ENCODE measurements at regions not wholly inside any gene's neighbourhood (a gene's known extent, or its start where the extent isn't known, plus 50 kb on each side); places are given as distances from the start of the nearest gene placed in this dataset.
A peak's percentile ranks its signal among the peaks of the same experiment; 100 is the strongest.

- H3K27ac ChIP-seq (ENCODE audit: low read depth, low read length), result no peak overlapping the region
- no peaks in the 10 kb centered on the region for H3K36me3 ChIP-seq (ENCODE audit: control insufficient read depth in 3 of 3, insufficient read depth in 3 of 3, low read length in 3 of 3)
- no peak overlapping the region for H3K4me3 ChIP-seq (ENCODE audit: low read length in 3 of 3)
- H3K9me3 ChIP-seq (ENCODE audit: control insufficient read depth in 3 of 3, low read length in 3 of 3), result no peaks in the 10 kb centered on the region
- peaks cover 9 to 25% (median 24%) of the 10 kb centered on the region in 3 donors for H3K4me1 ChIP-seq (ENCODE audit: control insufficient read depth in 3 of 3, insufficient read depth in 3 of 3, low read length in 3 of 3)
- H3K27me3 ChIP-seq (ENCODE audit: control insufficient read depth in 3 of 3, insufficient read depth in 3 of 3, low read length in 3 of 3), result peaks cover 0 to 4% (median 3%) of the 10 kb centered on the region in 3 donors
- H3K9ac ChIP-seq (ENCODE audit: low read depth in 1 of 3, low read length in 3 of 3), result no peak overlapping the region
Observed at GRCh38 chr5:172588380-172588779, 52.7 kb upstream of the NEURL1B start.

- Histone ChIP-seq H3K36me3 (ENCODE audit: control insufficient read depth in 3 of 3, insufficient read depth in 3 of 3, low read length in 3 of 3) (no peaks in the 10 kb centered on the region), H3K4me1 (ENCODE audit: control insufficient read depth in 3 of 3, insufficient read depth in 3 of 3, low read length in 3 of 3) (peaks cover 14 to 31% (median 30%) of the 10 kb centered on the region in 3 donors), H3K4me3 (ENCODE audit: low read length in 3 of 3) (no peak overlapping the region), H3K27me3 (ENCODE audit: control insufficient read depth in 3 of 3, insufficient read depth in 3 of 3, low read length in 3 of 3) (peaks cover 0 to 5% (median 5%) of the 10 kb centered on the region in 3 donors), H3K9ac (ENCODE audit: low read depth in 1 of 3, low read length in 3 of 3) (no peak overlapping the region), H3K9me3 (ENCODE audit: control insufficient read depth in 3 of 3, low read length in 3 of 3) (no peaks in the 10 kb centered on the region), H3K27ac (ENCODE audit: low read depth, low read length) (no peak overlapping the region)
Observed at GRCh38 chr5:172587061-172587405, 54.0 kb upstream of the NEURL1B start.

DNA sequence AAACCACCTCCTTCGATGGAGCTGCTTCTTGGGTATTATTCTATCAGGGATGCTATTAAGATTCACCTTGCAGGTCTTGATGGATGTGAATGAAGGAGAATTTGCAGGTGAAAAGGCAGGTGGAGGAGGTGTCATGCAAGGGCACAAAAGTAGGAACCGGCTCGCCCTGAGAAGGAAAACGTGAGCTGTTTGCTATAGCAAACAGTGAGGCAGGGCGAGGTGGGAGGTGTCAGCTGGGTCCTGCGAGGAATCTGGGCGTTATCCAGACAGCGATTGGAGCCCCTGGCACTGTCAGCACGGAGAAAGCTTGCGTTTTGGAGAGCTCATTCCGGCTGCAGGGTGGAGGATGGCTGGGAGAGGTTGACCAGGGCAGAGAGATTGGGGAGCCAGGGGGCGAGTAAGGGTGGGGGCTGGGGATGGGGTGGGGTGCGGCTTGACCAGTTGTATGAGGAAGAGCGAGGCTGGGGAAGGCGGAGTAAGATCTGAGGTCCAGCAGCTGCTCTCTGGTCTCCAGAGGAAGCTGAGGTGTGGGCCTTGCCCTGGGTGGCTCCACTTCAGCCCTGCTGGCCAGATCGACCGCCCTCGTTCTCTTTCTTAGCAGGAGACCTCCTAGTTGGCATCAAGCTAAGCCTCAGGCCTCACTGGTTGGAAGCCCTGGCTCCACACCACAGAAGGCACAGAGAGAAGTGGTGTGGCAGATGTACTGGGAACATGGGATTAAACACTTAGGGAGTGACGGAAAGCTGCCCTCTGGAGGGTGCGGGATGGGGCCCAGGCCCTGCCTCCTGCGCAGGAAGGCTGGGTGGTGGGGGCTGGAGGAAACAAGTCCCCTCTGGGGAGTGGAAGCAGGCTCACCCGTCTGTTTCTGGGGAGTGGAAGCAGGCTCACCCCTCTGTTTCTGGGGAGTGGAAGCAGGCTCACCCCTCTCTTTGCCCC, 54.7 kb upstream of the NEURL1B start:
- Histone ChIP-seq H3K4me3 (ENCODE audit: low read length in 3 of 3) (no peak overlapping the region), H3K27ac (ENCODE audit: low read depth, low read length) (no peak overlapping the region), H3K9ac (ENCODE audit: low read depth in 1 of 3, low read length in 3 of 3) (no peak overlapping the region), H3K9me3 (ENCODE audit: control insufficient read depth in 3 of 3, low read length in 3 of 3) (no peaks in the 10 kb centered on the region), H3K27me3 (ENCODE audit: control insufficient read depth in 3 of 3, insufficient read depth in 3 of 3, low read length in 3 of 3) (peaks cover 0 to 5% (median 5%) of the 10 kb centered on the region in 3 donors), H3K36me3 (ENCODE audit: control insufficient read depth in 3 of 3, insufficient read depth in 3 of 3, low read length in 3 of 3) (no peaks in the 10 kb centered on the region), H3K4me1 (ENCODE audit: control insufficient read depth in 3 of 3, insufficient read depth in 3 of 3, low read length in 3 of 3) (peaks cover 14 to 31% (median 30%) of the 10 kb centered on the region in 3 donors)

DNA sequence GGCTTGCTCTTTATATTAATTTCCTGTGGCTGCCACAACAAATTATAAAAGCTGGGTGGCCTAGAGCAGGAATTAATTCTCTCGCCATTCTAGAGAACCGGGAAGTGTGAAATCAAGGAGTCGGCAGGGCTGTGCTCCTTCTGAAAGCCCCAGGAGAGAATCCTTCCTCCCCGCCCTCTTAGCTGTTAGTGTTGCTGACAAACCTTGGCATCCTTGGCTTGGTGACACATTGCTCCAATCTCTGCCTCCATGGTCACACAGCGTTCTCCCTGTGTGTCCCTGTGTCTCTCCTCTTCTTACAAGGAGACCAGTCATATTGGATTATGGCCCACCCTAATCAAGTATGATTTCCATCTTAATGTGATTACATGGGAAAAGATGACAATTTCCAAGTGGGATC, 55.9 kb upstream of the NEURL1B start:
- Histone ChIP-seq H3K9me3 (ENCODE audit: control insufficient read depth in 3 of 3, low read length in 3 of 3) (no peaks in the 10 kb centered on the region), H3K4me1 (ENCODE audit: control insufficient read depth in 3 of 3, insufficient read depth in 3 of 3, low read length in 3 of 3) (peaks cover 16 to 31% (median 30%) of the 10 kb centered on the region in 3 donors), H3K36me3 (ENCODE audit: control insufficient read depth in 3 of 3, insufficient read depth in 3 of 3, low read length in 3 of 3) (no peaks in the 10 kb centered on the region), H3K9ac (ENCODE audit: low read depth in 1 of 3, low read length in 3 of 3) (peak overlapping the region in 1 of 3 donors; percentile 60), H3K27ac (ENCODE audit: low read depth, low read length) (peak overlapping the region; percentile 68), H3K4me3 (ENCODE audit: low read length in 3 of 3) (no peak overlapping the region), H3K27me3 (ENCODE audit: control insufficient read depth in 3 of 3, insufficient read depth in 3 of 3, low read length in 3 of 3) (peaks cover 0 to 5% (median 5%) of the 10 kb centered on the region in 3 donors)

DNA sequence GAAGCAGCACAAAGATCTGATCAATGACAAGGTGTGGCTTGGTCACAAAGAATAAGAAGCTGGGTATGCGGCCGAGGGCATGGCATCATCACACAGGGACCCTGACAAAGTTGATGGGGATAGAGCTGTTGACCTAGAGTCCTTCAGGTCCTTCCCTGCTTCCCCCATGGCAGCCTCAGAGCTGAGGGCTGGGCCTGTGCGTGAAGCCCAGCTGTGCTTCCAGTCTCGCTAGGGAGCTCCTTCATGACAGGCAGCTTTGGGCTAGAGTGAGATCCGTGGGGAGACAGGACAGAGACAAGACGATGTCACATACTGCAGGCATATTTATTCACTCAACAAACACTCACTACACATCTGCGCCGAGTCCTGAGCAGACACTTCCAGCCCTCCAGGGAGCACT, 56.4 kb upstream of the NEURL1B start:
- Histone ChIP-seq H3K4me1 (ENCODE audit: control insufficient read depth in 3 of 3, insufficient read depth in 3 of 3, low read length in 3 of 3) (peaks cover 20 to 31% (median 30%) of the 10 kb centered on the region in 3 donors), H3K27ac (ENCODE audit: low read depth, low read length) (peak overlapping the region; percentile 68), H3K9ac (ENCODE audit: low read depth in 1 of 3, low read length in 3 of 3) (peak overlapping the region in 1 of 3 donors; percentile 3), H3K9me3 (ENCODE audit: control insufficient read depth in 3 of 3, low read length in 3 of 3) (no peaks in the 10 kb centered on the region), H3K4me3 (ENCODE audit: low read length in 3 of 3) (no peak overlapping the region), H3K27me3 (ENCODE audit: control insufficient read depth in 3 of 3, insufficient read depth in 3 of 3, low read length in 3 of 3) (peaks cover 0 to 5% (median 5%) of the 10 kb centered on the region in 3 donors), H3K36me3 (ENCODE audit: control insufficient read depth in 3 of 3, insufficient read depth in 3 of 3, low read length in 3 of 3) (no peaks in the 10 kb centered on the region)

DNA sequence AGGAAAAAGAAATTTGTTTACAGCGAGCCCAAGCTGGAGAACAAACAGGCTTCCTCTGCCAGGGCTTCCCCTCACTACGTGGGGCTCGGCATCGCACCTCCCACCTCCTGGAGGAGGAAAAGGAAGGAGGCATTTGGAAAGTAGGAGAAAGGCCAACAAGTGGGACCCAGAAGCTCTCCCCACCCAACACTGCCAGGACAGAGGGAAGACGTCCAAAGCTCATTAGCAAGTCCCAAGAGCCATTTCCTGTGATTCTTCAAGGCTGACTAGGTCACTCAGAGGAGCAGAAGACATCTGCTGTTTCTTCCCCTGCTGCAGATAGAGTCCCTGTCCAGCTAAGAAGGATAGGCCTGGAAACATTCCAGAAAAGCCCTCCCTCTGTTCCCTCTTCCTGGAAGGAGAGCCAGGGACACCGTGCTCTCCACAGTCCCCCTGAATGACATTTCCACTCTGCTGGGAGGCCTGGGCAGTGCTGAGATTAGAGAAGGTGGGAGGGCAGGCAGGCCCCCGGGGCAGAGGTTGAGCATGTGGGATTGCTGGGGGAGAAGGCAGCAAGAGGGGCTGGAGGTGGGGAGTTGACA, 57.0 kb upstream of the NEURL1B start:
- H3K9ac ChIP-seq (ENCODE audit: low read depth in 1 of 3, low read length in 3 of 3), result no peak overlapping the region
- peaks cover 0 to 5% (median 5%) of the 10 kb centered on the region in 3 donors for H3K27me3 ChIP-seq (ENCODE audit: control insufficient read depth in 3 of 3, insufficient read depth in 3 of 3, low read length in 3 of 3)
- H3K4me1 ChIP-seq (ENCODE audit: control insufficient read depth in 3 of 3, insufficient read depth in 3 of 3, low read length in 3 of 3), result peaks cover 20 to 31% (median 30%) of the 10 kb centered on the region in 3 donors
- H3K9me3 ChIP-seq (ENCODE audit: control insufficient read depth in 3 of 3, low read length in 3 of 3), result no peaks in the 10 kb centered on the region
- no peaks in the 10 kb centered on the region for H3K36me3 ChIP-seq (ENCODE audit: control insufficient read depth in 3 of 3, insufficient read depth in 3 of 3, low read length in 3 of 3)
- H3K4me3 ChIP-seq (ENCODE audit: low read length in 3 of 3), result no peak overlapping the region
- H3K27ac ChIP-seq (ENCODE audit: low read depth, low read length), result peak overlapping the region; percentile 68

GRCh38 chr5:172582940-172583339, 58.1 kb upstream of the NEURL1B start:
- H3K9me3 ChIP-seq (ENCODE audit: control insufficient read depth in 3 of 3, low read length in 3 of 3), result no peaks in the 10 kb centered on the region
- H3K4me3 ChIP-seq (ENCODE audit: low read length in 3 of 3), result no peak overlapping the region
- H3K27ac ChIP-seq (ENCODE audit: low read depth, low read length), result peak overlapping the region; percentile 68
- peaks cover 0 to 5% (median 5%) of the 10 kb centered on the region in 3 donors for H3K27me3 ChIP-seq (ENCODE audit: control insufficient read depth in 3 of 3, insufficient read depth in 3 of 3, low read length in 3 of 3)
- no peak overlapping the region for H3K9ac ChIP-seq (ENCODE audit: low read depth in 1 of 3, low read length in 3 of 3)
- H3K36me3 ChIP-seq (ENCODE audit: control insufficient read depth in 3 of 3, insufficient read depth in 3 of 3, low read length in 3 of 3), result no peaks in the 10 kb centered on the region
- H3K4me1 ChIP-seq (ENCODE audit: control insufficient read depth in 3 of 3, insufficient read depth in 3 of 3, low read length in 3 of 3), result peaks cover 20 to 30% (median 30%) of the 10 kb centered on the region in 3 donors

GRCh38 chr5:172581315-172581714, 59.7 kb upstream of the NEURL1B start:
- H3K4me1 ChIP-seq (ENCODE audit: control insufficient read depth in 3 of 3, insufficient read depth in 3 of 3, low read length in 3 of 3), result peaks cover 20 to 26% (median 22%) of the 10 kb centered on the region in 3 donors
- H3K27me3 ChIP-seq (ENCODE audit: control insufficient read depth in 3 of 3, insufficient read depth in 3 of 3, low read length in 3 of 3), result peaks cover 0 to 5% (median 2%) of the 10 kb centered on the region in 3 donors
- H3K9ac ChIP-seq (ENCODE audit: low read depth in 1 of 3, low read length in 3 of 3), result no peak overlapping the region
- no peaks in the 10 kb centered on the region for H3K36me3 ChIP-seq (ENCODE audit: control insufficient read depth in 3 of 3, insufficient read depth in 3 of 3, low read length in 3 of 3)
- H3K27ac ChIP-seq (ENCODE audit: low read depth, low read length), result no peak overlapping the region
- H3K9me3 ChIP-seq (ENCODE audit: control insufficient read depth in 3 of 3, low read length in 3 of 3), result no peaks in the 10 kb centered on the region
- no peak overlapping the region for H3K4me3 ChIP-seq (ENCODE audit: low read length in 3 of 3)

GRCh38 chr5:172579403-172579990, 61.6 kb upstream of the NEURL1B start:
- peaks cover 0 to 3% (median 2%) of the 10 kb centered on the region in 3 donors for H3K27me3 ChIP-seq (ENCODE audit: control insufficient read depth in 3 of 3, insufficient read depth in 3 of 3, low read length in 3 of 3)
- H3K9me3 ChIP-seq (ENCODE audit: control insufficient read depth in 3 of 3, low read length in 3 of 3), result no peaks in the 10 kb centered on the region
- no peak overlapping the region for H3K4me3 ChIP-seq (ENCODE audit: low read length in 3 of 3)
- H3K27ac ChIP-seq (ENCODE audit: low read depth, low read length), result no peak overlapping the region
- H3K4me1 ChIP-seq (ENCODE audit: control insufficient read depth in 3 of 3, insufficient read depth in 3 of 3, low read length in 3 of 3), result peaks cover 17 to 23% (median 21%) of the 10 kb centered on the region in 3 donors
- no peak overlapping the region for H3K9ac ChIP-seq (ENCODE audit: low read depth in 1 of 3, low read length in 3 of 3)
- no peaks in the 10 kb centered on the region for H3K36me3 ChIP-seq (ENCODE audit: control insufficient read depth in 3 of 3, insufficient read depth in 3 of 3, low read length in 3 of 3)

All from skeletal muscle tissue (tissue), 3 donors.